HG03103 (cell line): ENCODE measurements at regions not wholly inside any gene's neighbourhood (a gene's known extent, or its start where the extent isn't known, plus 50 kb on each side); places are given as distances from the start of the nearest gene placed in this dataset.

Source experiments
- ATAC-seq: cut with Tn5 transposase; IDR thresholded peaks from one replicate; pipeline ENCODE4 v1.9.1; 2021; ENCODE audit warnings: low read depth; ENCODE audit not compliant: unreplicated experiment

GRCh38 chr10:61549861-61550260, 96.7 kb upstream of the TMEM26 start:
- no peak for ATAC-seq

GRCh38 chr10:61548364-61548763, 95.2 kb upstream of the TMEM26 start:
- ATAC-seq = no peak

GRCh38 chr10:61547297-61547696, 94.1 kb upstream of the TMEM26 start:
- ATAC-seq = no peak

GRCh38 chr10:61545170-61545569, 92.0 kb upstream of the TMEM26 start:
- no peak for ATAC-seq

GRCh38 chr10:61543831-61544230, 90.7 kb upstream of the TMEM26 start:
- no peak for ATAC-seq

GRCh38 chr10:61542596-61542995, 89.4 kb upstream of the TMEM26 start:
- ATAC-seq = no peak

GRCh38 chr10:61541960-61542359, 88.8 kb upstream of the TMEM26 start:
- no peak for ATAC-seq

GRCh38 chr10:61539876-61540275, 86.7 kb upstream of the TMEM26 start:
- ATAC-seq = no peak

- no peak for ATAC-seq
Measured at GRCh38 chr10:61529208-61529607, 76.0 kb upstream of the TMEM26 start.

- no peak for ATAC-seq
Measured at GRCh38 chr10:61503051-61503450, 49.9 kb upstream of the TMEM26 start.
